Uterus (tissue), 2 donors: ENCODE measurements at regions not wholly inside any gene's neighbourhood (a gene's known extent, or its start where the extent isn't known, plus 50 kb on each side); places are given as distances from the start of the nearest gene placed in this dataset.

Experiments
- POLR2A ChIP-seq, 2 donors: fragments of 450-650 bp; IDR thresholded peaks; one replicate each; pipeline ENCODE4 v1.6.1; 2016; ENCODE audit warnings: antibody characterized with exemption in 2 of 2, mild to moderate bottlenecking in 1 of 2, moderate library complexity in 1 of 2
- TF ChIP-seq, protein P1 (sequence below), 4 experiments: fragments of 200-600 bp in 2 of 4; fragments of 450-650 bp in 2 of 4; sonication (generic) in 2 of 4; IDR thresholded peaks; one replicate each; pipeline ENCODE4 v1.5.1; 2016 to 2019; ENCODE audit warnings: antibody characterized with exemption in 4 of 4, mild to moderate bottlenecking in 2 of 4, moderate library complexity in 1 of 4

DNA sequence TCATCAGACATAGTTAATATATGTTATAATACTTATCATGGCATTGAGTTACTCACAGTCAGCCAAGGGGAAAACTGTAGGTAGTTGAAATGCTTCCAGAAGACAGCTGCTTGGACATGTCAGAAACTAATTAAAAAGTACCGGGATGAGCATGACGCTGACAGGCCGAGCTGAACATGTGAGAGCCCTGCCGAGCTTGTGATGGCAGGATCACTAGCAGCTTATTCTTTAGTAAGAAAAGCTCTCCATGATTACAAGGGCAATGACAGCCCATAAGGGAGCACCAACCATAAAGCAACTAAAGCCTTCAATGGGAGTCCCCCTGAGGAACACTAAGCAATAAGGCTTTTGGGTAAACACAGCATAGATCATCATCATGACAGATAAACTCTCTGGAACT lies 435.6 kb downstream of the TLL1 start:
- no peak for TF ChIP-seq POLR2A (IDR thresholded peaks at IDR 0.05)
- TF ChIP-seq, protein P1, sequence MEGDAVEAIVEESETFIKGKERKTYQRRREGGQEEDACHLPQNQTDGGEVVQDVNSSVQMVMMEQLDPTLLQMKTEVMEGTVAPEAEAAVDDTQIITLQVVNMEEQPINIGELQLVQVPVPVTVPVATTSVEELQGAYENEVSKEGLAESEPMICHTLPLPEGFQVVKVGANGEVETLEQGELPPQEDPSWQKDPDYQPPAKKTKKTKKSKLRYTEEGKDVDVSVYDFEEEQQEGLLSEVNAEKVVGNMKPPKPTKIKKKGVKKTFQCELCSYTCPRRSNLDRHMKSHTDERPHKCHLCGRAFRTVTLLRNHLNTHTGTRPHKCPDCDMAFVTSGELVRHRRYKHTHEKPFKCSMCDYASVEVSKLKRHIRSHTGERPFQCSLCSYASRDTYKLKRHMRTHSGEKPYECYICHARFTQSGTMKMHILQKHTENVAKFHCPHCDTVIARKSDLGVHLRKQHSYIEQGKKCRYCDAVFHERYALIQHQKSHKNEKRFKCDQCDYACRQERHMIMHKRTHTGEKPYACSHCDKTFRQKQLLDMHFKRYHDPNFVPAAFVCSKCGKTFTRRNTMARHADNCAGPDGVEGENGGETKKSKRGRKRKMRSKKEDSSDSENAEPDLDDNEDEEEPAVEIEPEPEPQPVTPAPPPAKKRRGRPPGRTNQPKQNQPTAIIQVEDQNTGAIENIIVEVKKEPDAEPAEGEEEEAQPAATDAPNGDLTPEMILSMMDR (IDR thresholded peaks at IDR 0.05): no peak
